DND-41 (cell line): ENCODE measurements at regions not wholly inside any gene's neighbourhood (a gene's known extent, or its start where the extent isn't known, plus 50 kb on each side); places are given as distances from the start of the nearest gene placed in this dataset.

Source experiments
- CTCF ChIP-seq: IDR thresholded peaks from 2 replicates; pipeline ENCODE4 v1.5.1; 2012; ENCODE audit warnings: borderline replicate concordance, low read length, moderate library complexity, mild to moderate bottlenecking; ENCODE audit not compliant: poor library complexity, severe bottlenecking; ENCODE audit errors: extremely low read depth
- EZH2 ChIP-seq: IDR thresholded peaks from 3 replicates; pipeline ENCODE4 v1.6.1; 2012; ENCODE audit warnings: borderline replicate concordance, low read depth, mild to moderate bottlenecking, moderate library complexity, low read length, inconsistent platforms; ENCODE audit not compliant: severe bottlenecking

GRCh38 chr22:47355388-47355725 is 592.9 kb downstream of the TBC1D22A start:
- TF ChIP-seq CTCF = no peak
- no peak for TF ChIP-seq EZH2
